ENCODE measurements at regions not wholly inside any gene's neighbourhood (a gene's known extent, or its start where the extent isn't known, plus 50 kb on each side); places are given as distances from the start of the nearest gene placed in this dataset.
"Not testable (repeated sequence)": the region's sequence is repeated elsewhere in the genome, so short reads cannot be mapped to it uniquely, and the experiment has no call there.

DNA sequence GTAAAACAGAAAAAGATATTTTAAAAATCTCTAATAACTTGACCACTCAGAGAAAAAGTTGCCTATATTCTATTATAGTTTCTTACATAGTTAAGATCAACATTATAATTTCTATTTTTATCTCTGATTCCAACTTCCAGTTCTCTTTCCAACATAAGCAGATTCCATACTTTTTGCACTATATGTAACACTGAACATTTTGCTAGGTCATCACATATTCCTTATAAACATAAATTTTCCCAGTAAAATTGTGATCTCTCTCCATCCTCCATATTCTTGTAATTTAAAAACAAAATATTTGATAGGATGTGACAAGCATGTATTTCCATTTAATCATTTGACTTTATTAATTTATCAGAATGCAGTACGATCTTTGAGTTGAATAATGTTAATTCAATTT, 170.4 kb upstream of the THSD7A start:
- H3K36me3 ChIP-seq (ENCODE audit: insufficient read depth, low read length) = no peaks in the 10 kb centered on the region
- no CpG with 5 or more reads among the region's 1 CpG for WGBS
- H3K27me3 ChIP-seq (ENCODE audit: insufficient read depth, low read length) = no peaks in the 10 kb centered on the region
- no peak overlapping the region for H3K27ac ChIP-seq (ENCODE audit: low read depth, low read length)
- H3K4me1 ChIP-seq (ENCODE audit: insufficient read depth, low read length) = no peaks in the 10 kb centered on the region
- no peak overlapping the region for H3K9ac ChIP-seq (ENCODE audit: low read depth, low read length)
- no peak overlapping the region for H3K4me3 ChIP-seq (ENCODE audit: low read length)
- peaks cover under 1% of the 10 kb centered on the region; the same call in 1 of the 2 replicates for H3K9me3 ChIP-seq (ENCODE audit: insufficient read depth, low read depth, low read length)

- Histone ChIP-seq H3K4me3 (ENCODE audit: low read length) (no peak overlapping the region), H3K9ac (ENCODE audit: low read depth, low read length) (no peak overlapping the region), H3K27ac (ENCODE audit: low read depth, low read length) (no peak overlapping the region), H3K27me3 (ENCODE audit: insufficient read depth, low read length) (no peaks in the 10 kb centered on the region), H3K36me3 (ENCODE audit: insufficient read depth, low read length) (no peaks in the 10 kb centered on the region), H3K4me1 (ENCODE audit: insufficient read depth, low read length) (no peaks in the 10 kb centered on the region), H3K9me3 (ENCODE audit: insufficient read depth, low read depth, low read length) (no peaks in the 10 kb centered on the region)
- 98% methylated on average over 5 of the region's 5 CpGs for WGBS
These were observed 172.6 kb upstream of the THSD7A start for GRCh38 chr7:12004581-12004980.

- H3K4me1 ChIP-seq (ENCODE audit: insufficient read depth, low read length) = no peaks in the 10 kb centered on the region
- no peaks in the 10 kb centered on the region for H3K36me3 ChIP-seq (ENCODE audit: insufficient read depth, low read length)
- no peak overlapping the region for H3K9ac ChIP-seq (ENCODE audit: low read depth, low read length)
- H3K27ac ChIP-seq (ENCODE audit: low read depth, low read length) = no peak overlapping the region
- no peaks in the 10 kb centered on the region for H3K27me3 ChIP-seq (ENCODE audit: insufficient read depth, low read length)
- no peaks in the 10 kb centered on the region for H3K9me3 ChIP-seq (ENCODE audit: insufficient read depth, low read depth, low read length)
- 82% methylated on average over 1 of the region's 2 CpGs for WGBS
- no peak overlapping the region for H3K4me3 ChIP-seq (ENCODE audit: low read length)
These were observed 175.6 kb upstream of the THSD7A start for GRCh38 chr7:12007576-12007975.

DNA sequence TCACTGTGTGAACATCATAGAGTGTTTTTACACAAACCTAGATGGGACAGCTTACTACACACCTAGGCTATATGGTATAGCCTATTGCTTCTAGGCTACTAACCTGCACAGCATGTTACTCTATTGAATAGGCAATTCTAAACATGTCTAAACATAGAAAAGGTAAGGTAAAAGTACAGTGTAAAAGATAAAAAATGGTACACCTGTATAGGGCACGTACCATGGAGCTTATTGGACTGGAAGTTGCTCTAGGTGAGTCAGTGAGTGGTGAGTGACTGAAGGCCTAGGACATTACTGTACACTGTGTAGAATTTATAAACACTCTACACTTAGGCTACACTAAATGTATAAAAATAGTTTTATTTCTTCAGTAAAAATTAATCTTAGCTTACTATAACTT, 182.0 kb upstream of the THSD7A start:
- H3K4me3 ChIP-seq (ENCODE audit: low read length) = no peak overlapping the region
- no peaks in the 10 kb centered on the region for H3K4me1 ChIP-seq (ENCODE audit: insufficient read depth, low read length)
- H3K9me3 ChIP-seq (ENCODE audit: insufficient read depth, low read depth, low read length) = no peaks in the 10 kb centered on the region
- H3K36me3 ChIP-seq (ENCODE audit: insufficient read depth, low read length) = no peaks in the 10 kb centered on the region
- H3K9ac ChIP-seq (ENCODE audit: low read depth, low read length) = no peak overlapping the region
- no peak overlapping the region for H3K27ac ChIP-seq (ENCODE audit: low read depth, low read length)
- H3K27me3 ChIP-seq (ENCODE audit: insufficient read depth, low read length) = no peaks in the 10 kb centered on the region
- 91% methylated on average over 1 of the region's 1 CpG for WGBS

DNA sequence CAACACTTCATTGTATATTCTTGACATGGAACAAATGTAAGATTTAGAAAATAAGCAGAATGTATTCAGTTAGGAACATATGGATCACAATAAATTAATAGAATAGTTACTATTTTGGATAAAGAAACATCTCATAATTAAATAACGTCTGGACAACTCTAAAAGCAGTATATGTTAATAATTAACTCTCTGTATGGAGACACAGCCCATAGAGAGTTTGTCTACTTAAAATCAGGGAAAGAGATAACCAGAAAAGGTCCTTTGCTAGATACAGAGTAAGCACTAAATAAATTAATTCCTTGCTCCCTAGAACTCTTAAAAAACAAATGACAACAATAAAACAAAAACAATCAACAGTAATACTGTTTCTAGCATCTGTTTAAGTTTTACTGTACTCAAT, 184.4 kb upstream of the THSD7A start:
- H3K27ac ChIP-seq (ENCODE audit: low read depth, low read length) = no peak overlapping the region
- WGBS = no CpG with 5 or more reads among the region's 1 CpG
- H3K27me3 ChIP-seq (ENCODE audit: insufficient read depth, low read length) = no peaks in the 10 kb centered on the region
- no peaks in the 10 kb centered on the region for H3K9me3 ChIP-seq (ENCODE audit: insufficient read depth, low read depth, low read length)
- no peak overlapping the region for H3K9ac ChIP-seq (ENCODE audit: low read depth, low read length)
- H3K36me3 ChIP-seq (ENCODE audit: insufficient read depth, low read length) = no peaks in the 10 kb centered on the region
- H3K4me3 ChIP-seq (ENCODE audit: low read length) = no peak overlapping the region
- H3K4me1 ChIP-seq (ENCODE audit: insufficient read depth, low read length) = no peaks in the 10 kb centered on the region

DNA sequence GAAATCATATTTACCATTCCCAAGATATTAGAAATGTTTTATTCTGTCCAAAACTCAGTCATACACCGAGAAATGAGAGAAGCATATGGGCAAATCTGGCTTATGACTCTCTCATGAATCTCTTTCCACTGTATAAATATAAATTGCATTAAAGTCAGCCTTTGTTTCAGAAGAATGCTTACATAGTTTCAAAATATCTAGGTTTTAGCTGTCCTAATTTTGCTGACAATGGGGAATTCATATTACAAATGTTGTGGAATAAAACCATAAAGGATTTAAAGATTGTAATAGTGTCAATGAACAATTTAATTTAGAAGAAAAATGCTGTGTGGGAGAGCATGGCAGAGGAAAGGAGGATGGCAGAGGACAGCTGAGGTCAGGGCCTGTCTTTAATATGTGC, 185.0 kb upstream of the THSD7A start:
- Histone ChIP-seq H3K9me3 (ENCODE audit: insufficient read depth, low read depth, low read length) (no peaks in the 10 kb centered on the region), H3K4me3 (ENCODE audit: low read length) (no peak overlapping the region), H3K36me3 (ENCODE audit: insufficient read depth, low read length) (no peaks in the 10 kb centered on the region), H3K4me1 (ENCODE audit: insufficient read depth, low read length) (no peaks in the 10 kb centered on the region), H3K27me3 (ENCODE audit: insufficient read depth, low read length) (no peaks in the 10 kb centered on the region), H3K9ac (ENCODE audit: low read depth, low read length) (no peak overlapping the region), H3K27ac (ENCODE audit: low read depth, low read length) (no peak overlapping the region)
- WGBS = 100% methylated on average over 1 of the region's 1 CpG

DNA sequence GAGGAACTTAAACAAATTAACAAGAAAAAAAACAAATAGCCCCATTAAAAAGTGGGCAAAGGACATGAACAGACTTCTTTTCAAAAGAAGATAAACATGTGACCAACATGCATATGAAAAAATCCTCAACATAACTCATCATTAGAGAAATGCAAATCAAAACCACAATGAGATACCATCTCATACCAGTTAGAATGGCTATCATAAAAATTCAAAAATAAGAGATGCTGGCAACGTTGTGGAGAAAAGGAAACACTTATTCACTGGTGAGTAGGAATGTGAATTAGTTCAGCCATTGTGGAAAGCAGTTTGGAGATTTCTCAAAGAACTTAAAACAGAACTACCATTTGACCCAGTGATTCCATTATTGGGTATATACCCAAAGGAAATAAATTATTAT, 189.1 kb upstream of the TMEM106B start:
- H3K4me3 ChIP-seq (ENCODE audit: low read length); H3K9me3 ChIP-seq (ENCODE audit: insufficient read depth, low read depth, low read length); H3K36me3 ChIP-seq (ENCODE audit: insufficient read depth, low read length); H3K27ac ChIP-seq (ENCODE audit: low read depth, low read length); H3K9ac ChIP-seq (ENCODE audit: low read depth, low read length); H3K27me3 ChIP-seq (ENCODE audit: insufficient read depth, low read length); H3K4me1 ChIP-seq (ENCODE audit: insufficient read depth, low read length): not testable (repeated sequence)
- WGBS = no CpG with 5 or more reads among the region's 1 CpG

- Histone ChIP-seq H3K9ac (ENCODE audit: low read depth, low read length) (no peak overlapping the region), H3K27me3 (ENCODE audit: insufficient read depth, low read length) (no peaks in the 10 kb centered on the region), H3K27ac (ENCODE audit: low read depth, low read length) (no peak overlapping the region), H3K4me3 (ENCODE audit: low read length) (no peak overlapping the region), H3K9me3 (ENCODE audit: insufficient read depth, low read depth, low read length) (no peaks in the 10 kb centered on the region), H3K4me1 (ENCODE audit: insufficient read depth, low read length) (peaks cover 6% of the 10 kb centered on the region), H3K36me3 (ENCODE audit: insufficient read depth, low read length) (no peaks in the 10 kb centered on the region)
- 95% methylated on average over 1 of the region's 1 CpG for WGBS
These were observed 185.8 kb upstream of the TMEM106B start for GRCh38 chr7:12025246-12025645.

DNA sequence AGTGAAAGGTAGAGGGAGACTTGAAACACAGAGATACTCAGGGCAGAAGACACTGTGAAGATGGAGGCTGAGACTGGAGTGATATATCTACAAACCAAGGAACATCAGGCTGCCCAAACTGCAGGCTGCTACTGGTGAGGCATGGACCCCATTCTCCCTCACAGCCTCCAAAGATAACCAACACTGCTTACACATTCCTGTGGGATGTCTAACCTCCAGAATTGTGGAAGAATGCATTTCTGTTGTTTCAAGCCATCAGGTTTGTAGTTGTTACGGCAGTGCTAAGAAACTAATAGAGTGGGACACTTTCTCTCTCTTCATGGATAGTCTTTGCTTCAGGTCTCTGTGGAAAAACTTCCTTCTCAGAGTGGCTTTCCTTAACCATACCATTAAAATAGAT, 182.6 kb upstream of the TMEM106B start:
- Histone ChIP-seq H3K9ac (ENCODE audit: low read depth, low read length) (no peak overlapping the region), H3K4me1 (ENCODE audit: insufficient read depth, low read length) (peaks cover 31% of the 10 kb centered on the region), H3K36me3 (ENCODE audit: insufficient read depth, low read length) (no peaks in the 10 kb centered on the region), H3K9me3 (ENCODE audit: insufficient read depth, low read depth, low read length) (no peaks in the 10 kb centered on the region), H3K27ac (ENCODE audit: low read depth, low read length) (no peak overlapping the region), H3K4me3 (ENCODE audit: low read length) (no peak overlapping the region), H3K27me3 (ENCODE audit: insufficient read depth, low read length) (no peaks in the 10 kb centered on the region)
- 87% methylated on average over 1 of the region's 1 CpG for WGBS

DNA sequence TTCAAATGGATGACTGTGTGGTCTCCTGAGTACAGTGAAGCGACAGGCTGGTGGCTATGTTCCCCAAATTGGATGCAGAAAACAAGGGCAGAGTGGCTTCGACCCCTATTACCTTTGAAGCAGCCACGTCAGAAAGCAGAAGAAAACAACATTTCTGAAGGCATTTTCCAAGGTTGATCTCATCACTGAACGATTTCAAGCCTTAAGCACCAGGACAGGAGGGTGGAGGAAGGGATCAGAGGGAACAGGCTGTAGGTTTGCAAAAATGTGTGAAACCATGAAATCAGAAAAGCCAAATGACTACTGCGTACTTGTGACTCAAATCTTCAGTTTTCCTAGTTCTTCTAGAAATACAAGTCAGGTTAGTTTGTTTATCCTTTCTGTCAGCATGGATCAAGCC, 181.0 kb upstream of the TMEM106B start:
- 82% methylated on average over 5 of the region's 5 CpGs for WGBS
- Histone ChIP-seq H3K27me3 (ENCODE audit: insufficient read depth, low read length) (no peaks in the 10 kb centered on the region), H3K9me3 (ENCODE audit: insufficient read depth, low read depth, low read length) (no peaks in the 10 kb centered on the region), H3K9ac (ENCODE audit: low read depth, low read length) (no peak overlapping the region), H3K4me1 (ENCODE audit: insufficient read depth, low read length) (peaks cover 31% of the 10 kb centered on the region), H3K4me3 (ENCODE audit: low read length) (no peak overlapping the region), H3K27ac (ENCODE audit: low read depth, low read length) (no peak overlapping the region), H3K36me3 (ENCODE audit: insufficient read depth, low read length) (no peaks in the 10 kb centered on the region)

- WGBS = no CpG with 5 or more reads among the region's 1 CpG
- Histone ChIP-seq H3K27me3 (ENCODE audit: insufficient read depth, low read length) (no peaks in the 10 kb centered on the region), H3K9ac (ENCODE audit: low read depth, low read length) (no peak overlapping the region), H3K36me3 (ENCODE audit: insufficient read depth, low read length) (no peaks in the 10 kb centered on the region), H3K27ac (ENCODE audit: low read depth, low read length) (peak overlapping the region; percentile 4; the same call in 1 of the 2 replicates), H3K4me3 (ENCODE audit: low read length) (no peak overlapping the region), H3K4me1 (ENCODE audit: insufficient read depth, low read length) (peaks cover 31% of the 10 kb centered on the region), H3K9me3 (ENCODE audit: insufficient read depth, low read depth, low read length) (no peaks in the 10 kb centered on the region)
These were observed 179.9 kb upstream of the TMEM106B start for GRCh38 chr7:12031186-12031585.

DNA sequence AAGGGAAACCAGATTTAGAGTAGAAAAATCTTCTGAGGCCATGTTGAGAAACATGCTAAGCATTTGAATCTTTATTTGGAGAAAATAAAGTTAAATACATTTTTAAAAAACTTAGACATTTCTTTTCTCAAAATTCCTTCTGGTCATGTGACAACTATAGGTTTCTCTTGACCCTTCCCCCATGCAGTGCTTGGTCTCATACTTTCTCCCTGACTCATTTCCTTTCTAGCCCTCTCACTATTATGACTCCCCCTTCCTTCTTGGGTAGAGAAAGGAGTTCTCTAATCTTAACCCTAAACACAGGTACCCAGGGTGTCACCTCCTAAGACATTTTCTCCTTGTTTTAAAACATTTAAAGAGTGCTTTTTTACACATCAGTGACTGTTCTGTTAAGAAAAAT, 179.5 kb upstream of the TMEM106B start:
- Histone ChIP-seq H3K4me3 (ENCODE audit: low read length) (no peak overlapping the region), H3K27ac (ENCODE audit: low read depth, low read length) (peak overlapping the region; percentile 40), H3K9ac (ENCODE audit: low read depth, low read length) (no peak overlapping the region), H3K4me1 (ENCODE audit: insufficient read depth, low read length) (peaks cover 31% of the 10 kb centered on the region), H3K36me3 (ENCODE audit: insufficient read depth, low read length) (no peaks in the 10 kb centered on the region), H3K9me3 (ENCODE audit: insufficient read depth, low read depth, low read length) (no peaks in the 10 kb centered on the region), H3K27me3 (ENCODE audit: insufficient read depth, low read length) (no peaks in the 10 kb centered on the region)

All from HUES64 (cell line).